Amniotic stem cell (primary cell): ENCODE measurements at regions not wholly inside any gene's neighbourhood (a gene's known extent, or its start where the extent isn't known, plus 50 kb on each side); places are given as distances from the start of the nearest gene placed in this dataset.

Experiments used
- DNase-seq: peaks from one replicate; lab custom pipeline; 2025; lab: John Stamatoyannopoulos, UW

- no peak for DNase-seq
These were observed 333.8 kb downstream of the ZNF621 start for GRCh38 chr3:40858364-40859115.

GRCh38 chr3:40862946-40863345 is 336.4 kb upstream of the CTNNB1 start:
- DNase-seq, result no peak

GRCh38 chr3:40864146-40864782 is 335.0 kb upstream of the CTNNB1 start:
- no peak for DNase-seq

- DNase-seq, result no peak
These were observed 334.4 kb upstream of the CTNNB1 start for GRCh38 chr3:40864915-40865314.

- DNase-seq, result no peak
These were observed 331.5 kb upstream of the CTNNB1 start for GRCh38 chr3:40867797-40868196.

- no peak for DNase-seq
These were observed 330.3 kb upstream of the CTNNB1 start for GRCh38 chr3:40869013-40869412.

GRCh38 chr3:40869939-40870338 is 329.4 kb upstream of the CTNNB1 start:
- no peak for DNase-seq

- DNase-seq, result no peak
These were observed 327.9 kb upstream of the CTNNB1 start for GRCh38 chr3:40871394-40871793.

GRCh38 chr3:40872258-40872920 is 326.9 kb upstream of the CTNNB1 start:
- no peak for DNase-seq

- DNase-seq, result no peak
These were observed 325.8 kb upstream of the CTNNB1 start for GRCh38 chr3:40873476-40873875.

GRCh38 chr3:40873934-40874699 is 325.2 kb upstream of the CTNNB1 start:
- no peak for DNase-seq

- DNase-seq, result no peak
These were observed 323.7 kb upstream of the CTNNB1 start for GRCh38 chr3:40875581-40875980.

GRCh38 chr3:40876009-40876408 is 323.3 kb upstream of the CTNNB1 start:
- DNase-seq, result no peak

- DNase-seq, result no peak
These were observed 322.8 kb upstream of the CTNNB1 start for GRCh38 chr3:40876496-40876895.

- no peak for DNase-seq
These were observed 321.5 kb upstream of the CTNNB1 start for GRCh38 chr3:40877631-40878463.

- DNase-seq, result no peak
These were observed 320.8 kb upstream of the CTNNB1 start for GRCh38 chr3:40878464-40878905.

- no peak for DNase-seq
These were observed 313.9 kb upstream of the CTNNB1 start for GRCh38 chr3:40885430-40885829.

- DNase-seq, result no peak
These were observed 312.5 kb upstream of the CTNNB1 start for GRCh38 chr3:40886660-40887425.

GRCh38 chr3:40891186-40891585 is 308.1 kb upstream of the CTNNB1 start:
- DNase-seq, result no peak

- no peak for DNase-seq
These were observed 304.2 kb upstream of the CTNNB1 start for GRCh38 chr3:40895109-40895508.

GRCh38 chr3:40899286-40899712 is 300.0 kb upstream of the CTNNB1 start:
- no peak for DNase-seq
